ENCODE measurements at regions not wholly inside any gene's neighbourhood (a gene's known extent, or its start where the extent isn't known, plus 50 kb on each side); places are given as distances from the start of the nearest gene placed in this dataset.

DNA sequence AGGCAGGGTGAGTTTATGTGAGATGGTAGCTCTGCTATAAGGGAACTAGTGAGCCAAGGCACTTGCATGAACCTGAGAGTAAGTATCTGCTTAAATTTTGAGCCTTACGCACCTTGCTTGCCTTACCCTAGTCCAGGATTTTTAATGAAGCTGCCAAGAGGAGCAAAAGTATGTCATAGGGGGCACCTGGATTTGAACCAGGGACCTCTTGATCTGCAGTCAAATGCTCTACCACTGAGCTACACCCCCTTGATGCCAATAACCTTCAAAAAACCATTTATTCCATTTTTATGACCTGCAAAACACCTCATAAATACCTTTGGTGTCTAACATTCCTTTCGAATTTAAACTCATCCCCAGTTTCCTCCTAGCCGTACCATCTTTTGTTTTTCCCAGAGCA is 88.3 kb upstream of the ACP3 start:
- in situ Hi-C loops (cut with MboI; ENCODE audit: low pct_unique_long_range_greater_than_20kb in 2 of 9, low sequenced_read_pairs in 9 of 9, unreplicated experiment in 9 of 9), result no loop called here
- no peaks in the 10 kb centered on the region for H3K4me1 ChIP-seq (replicated peaks in 1 of 2)
- no peak overlapping the region for H3K4me3 ChIP-seq
- 6 to 72% (median 29%) methylated on average over 2 to 3 of the region's 3 CpGs; no CpG with 5 or more reads in 3 of the 10 experiments for WGBS, 10 experiments
- H3K27ac ChIP-seq, result no peak overlapping the region
- no peak for ATAC-seq (replicated peaks in 6 of 8)

DNA sequence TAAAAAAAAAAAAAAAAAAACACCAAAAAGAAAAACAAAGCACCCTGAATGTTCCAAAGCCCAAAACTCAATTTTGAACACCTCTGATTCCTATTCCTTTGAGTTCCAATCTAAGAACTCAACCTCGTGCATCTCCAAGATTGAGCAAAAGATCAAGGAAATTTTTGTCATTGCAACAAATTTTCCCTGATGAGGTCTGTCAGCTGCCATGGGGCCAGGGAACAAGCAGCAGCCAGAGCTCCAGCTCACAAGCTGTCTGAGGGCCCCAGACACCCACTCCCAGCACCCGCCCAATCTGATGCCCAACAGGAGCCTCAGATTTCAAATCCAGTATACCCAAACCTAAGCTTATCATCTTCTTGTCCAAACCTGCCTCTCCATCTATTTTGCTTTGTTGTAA is 87.6 kb upstream of the ACP3 start:
- in situ Hi-C loops (cut with MboI; ENCODE audit: low pct_unique_long_range_greater_than_20kb in 2 of 9, low sequenced_read_pairs in 9 of 9, unreplicated experiment in 9 of 9), result no loop called here
- ATAC-seq (replicated peaks in 6 of 8), result no peak
- H3K27ac ChIP-seq, result no peak overlapping the region
- H3K4me1 ChIP-seq (replicated peaks in 1 of 2), result no peaks in the 10 kb centered on the region
- H3K4me3 ChIP-seq, result no peak overlapping the region
- WGBS, 10 experiments, result 0 to 100% (median 63%) methylated on average over 1 to 2 of the region's 2 CpGs; no CpG with 5 or more reads in 2 of the 10 experiments

DNA sequence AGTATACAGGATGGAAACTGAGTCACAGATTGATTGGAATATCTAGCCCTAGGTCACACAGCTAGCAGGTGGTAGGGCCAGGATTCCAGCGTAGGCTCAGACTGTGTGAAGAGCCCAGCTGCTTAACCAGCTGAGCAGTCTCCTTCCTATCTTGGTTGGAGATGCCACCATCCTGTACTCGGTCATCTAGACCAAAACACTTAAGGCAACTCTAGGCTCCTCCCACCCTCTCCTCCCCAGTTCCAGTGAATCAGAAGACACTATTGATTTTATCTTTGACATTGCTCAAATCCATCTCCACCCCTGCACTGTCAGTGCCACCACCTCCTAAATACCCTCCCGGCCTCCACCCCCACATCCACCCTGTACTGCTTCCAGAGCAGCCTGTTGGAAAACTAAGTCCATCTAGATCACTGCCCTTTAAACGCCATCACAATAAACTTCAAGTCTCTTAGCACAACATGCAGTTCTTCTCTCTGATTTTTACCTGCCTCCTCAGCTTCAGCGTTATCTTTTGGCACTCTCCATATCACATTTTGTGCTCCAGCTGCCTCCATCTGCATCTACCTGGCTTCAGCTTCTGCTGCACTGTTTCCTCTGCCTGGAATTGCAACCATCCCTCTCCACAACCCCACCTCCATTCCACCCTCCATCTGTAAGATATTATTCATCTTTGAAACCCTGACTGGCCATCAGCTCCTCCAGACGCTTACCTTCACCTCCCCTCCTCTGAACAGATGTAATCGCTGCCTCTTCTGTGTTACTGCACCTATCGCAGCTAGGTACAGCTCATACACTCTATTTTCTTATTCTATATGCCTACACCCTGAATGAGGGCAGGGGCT is 86.8 kb upstream of the ACP3 start:
- Histone ChIP-seq H3K4me3 (no peak overlapping the region), H3K27ac (no peak overlapping the region), H3K4me1 (replicated peaks in 1 of 2) (no peaks in the 10 kb centered on the region)
- WGBS, 10 experiments, result 5 to 100% (median 74%) methylated on average over 1 to 5 of the region's 8 CpGs
- ATAC-seq (replicated peaks in 6 of 8), result no peak
- in situ Hi-C loops (cut with MboI; ENCODE audit: low pct_unique_long_range_greater_than_20kb in 2 of 9, low sequenced_read_pairs in 9 of 9, unreplicated experiment in 9 of 9), result no loop called here

DNA sequence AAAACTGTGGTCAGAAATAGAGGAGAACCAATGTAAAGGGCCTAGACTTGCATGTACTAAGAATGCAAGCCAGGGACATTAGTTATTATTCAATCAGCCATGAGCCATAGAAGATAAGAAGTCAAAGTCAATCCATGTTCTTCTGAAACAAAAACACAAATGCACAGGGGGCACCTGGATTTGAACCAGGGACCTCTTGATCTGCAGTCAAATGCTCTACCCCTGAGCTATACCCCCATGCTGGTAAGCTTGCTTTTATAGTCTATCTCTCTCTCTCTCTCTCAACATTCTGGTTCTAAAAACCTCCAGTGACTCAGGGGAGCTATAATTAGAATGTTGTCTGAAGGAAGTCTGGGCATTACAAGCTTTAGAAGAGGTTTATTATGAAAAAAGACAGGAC is 85.6 kb upstream of the ACP3 start:
- ATAC-seq (replicated peaks in 6 of 8), result peak in 3 of 8 experiments; percentile 34 to 53 (median 48)
- H3K27ac ChIP-seq, result no peak overlapping the region
- H3K4me3 ChIP-seq, result no peak overlapping the region
- H3K4me1 ChIP-seq (replicated peaks in 1 of 2), result no peaks in the 10 kb centered on the region
- in situ Hi-C loops (cut with MboI; ENCODE audit: low pct_unique_long_range_greater_than_20kb in 2 of 9, low sequenced_read_pairs in 9 of 9, unreplicated experiment in 9 of 9), result no loop called here

DNA sequence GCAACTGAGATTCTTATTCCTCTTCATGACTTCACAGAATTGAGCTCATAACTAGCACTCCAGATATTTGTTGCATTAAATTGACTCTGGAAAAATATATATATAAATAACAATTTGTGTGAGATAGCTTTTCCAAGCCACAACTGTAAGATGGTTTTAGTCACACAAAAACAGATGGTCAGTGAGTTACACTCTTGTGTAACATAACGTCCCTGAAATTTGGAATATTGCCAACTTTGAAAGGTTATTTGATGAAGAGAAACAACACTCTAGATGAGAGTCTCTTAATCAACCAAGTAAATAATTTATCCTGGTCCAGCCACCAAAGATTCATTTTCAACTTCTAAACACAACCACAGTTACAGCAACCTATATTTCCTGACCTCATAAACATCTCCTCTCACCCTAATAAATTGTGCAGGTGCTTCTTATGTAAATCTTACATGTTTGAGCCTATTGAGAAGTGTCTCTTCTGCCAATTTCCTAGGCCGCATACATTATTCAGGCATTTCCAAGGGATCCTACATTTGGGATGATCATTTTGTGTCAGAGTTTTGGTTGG is 84.9 kb upstream of the ACP3 start:
- 0 to 38% (median 13%) methylated on average over 1 to 2 of the region's 2 CpGs; no CpG with 5 or more reads in 4 of the 10 experiments for WGBS, 10 experiments
- H3K4me3 ChIP-seq, result no peak overlapping the region
- no peak overlapping the region for H3K27ac ChIP-seq
- no peaks in the 10 kb centered on the region for H3K4me1 ChIP-seq (replicated peaks in 1 of 2)
- in situ Hi-C loops (cut with MboI; ENCODE audit: low pct_unique_long_range_greater_than_20kb in 2 of 9, low sequenced_read_pairs in 9 of 9, unreplicated experiment in 9 of 9), result no loop called here
- ATAC-seq (replicated peaks in 6 of 8), result no peak

DNA sequence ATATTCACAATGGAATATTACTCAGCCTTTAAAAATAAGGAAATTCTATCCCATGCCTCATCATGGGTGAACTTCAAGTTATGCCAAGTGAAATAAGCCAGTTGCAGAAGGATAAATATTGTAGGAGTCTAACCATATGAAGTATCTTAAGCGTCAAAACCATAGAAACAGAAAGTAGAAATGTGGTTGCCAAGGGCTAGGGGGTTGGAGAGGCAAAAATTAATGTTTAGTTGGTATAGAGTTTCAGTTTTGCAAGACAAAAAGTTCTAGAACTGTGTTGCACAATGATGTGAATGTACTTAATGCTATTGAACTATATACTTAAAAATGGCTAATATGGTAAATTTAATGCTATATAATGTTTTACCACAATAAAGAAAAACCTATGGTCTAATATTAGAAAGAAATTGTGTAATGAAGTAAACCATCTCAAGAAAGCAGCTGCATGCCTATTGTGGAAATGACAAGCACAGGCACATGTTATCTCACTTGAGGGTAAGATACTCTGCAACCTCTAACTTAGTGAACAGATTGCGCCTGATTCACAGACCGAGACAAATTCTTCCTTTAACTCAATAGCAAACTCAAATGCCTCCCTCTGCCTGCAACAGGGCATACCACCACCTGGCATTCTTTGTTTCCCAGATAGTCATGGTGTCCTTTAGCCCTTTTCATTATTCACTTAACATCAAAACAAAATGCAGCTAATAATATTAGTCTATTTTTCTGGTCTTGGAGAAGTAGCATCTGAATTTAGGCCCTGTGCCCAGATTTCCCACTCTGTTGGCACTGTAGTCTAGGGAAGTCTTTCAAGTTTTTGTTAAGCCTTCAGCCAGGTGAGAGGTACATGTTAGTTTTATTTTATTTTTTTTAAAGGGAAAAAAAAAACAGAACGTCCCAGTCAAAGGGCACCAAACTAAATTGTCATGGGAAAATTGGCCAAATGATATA is 80.2 kb upstream of the ACP3 start:
- no peaks in the 10 kb centered on the region for H3K4me1 ChIP-seq (replicated peaks in 1 of 2)
- ATAC-seq (replicated peaks in 6 of 8), result no peak
- H3K27ac ChIP-seq, result no peak overlapping the region
- WGBS, 10 experiments, result 18 to 92% (median 67%) methylated on average over 1 to 4 of the region's 4 CpGs; no CpG with 5 or more reads in 1 of the 10 experiments
- no peak overlapping the region for H3K4me3 ChIP-seq
- in situ Hi-C loops (cut with MboI; ENCODE audit: low pct_unique_long_range_greater_than_20kb in 2 of 9, low sequenced_read_pairs in 9 of 9, unreplicated experiment in 9 of 9), result no loop called here

DNA sequence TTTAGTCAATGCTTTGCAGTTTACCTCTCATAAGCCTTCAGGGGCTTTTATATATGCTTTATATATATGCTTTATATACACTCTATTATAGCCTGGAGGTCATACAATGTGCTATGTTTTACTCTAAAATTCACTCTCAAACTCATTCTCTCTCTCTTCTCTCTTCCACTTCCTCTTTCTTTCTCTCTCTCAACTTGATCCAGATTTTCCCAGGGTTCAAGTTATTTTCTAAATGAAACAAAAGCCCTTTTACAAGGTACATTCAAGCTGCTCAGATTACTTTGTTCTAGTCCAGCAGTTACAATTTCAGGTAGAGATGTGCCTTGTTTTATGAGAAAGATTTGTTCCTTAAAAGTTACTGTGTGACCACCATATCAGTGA is 79.6 kb upstream of the ACP3 start:
- Histone ChIP-seq H3K27ac (no peak overlapping the region), H3K4me1 (replicated peaks in 1 of 2) (no peaks in the 10 kb centered on the region), H3K4me3 (no peak overlapping the region)
- no peak for ATAC-seq (replicated peaks in 6 of 8)
- in situ Hi-C loops (cut with MboI; ENCODE audit: low pct_unique_long_range_greater_than_20kb in 2 of 9, low sequenced_read_pairs in 9 of 9, unreplicated experiment in 9 of 9), result no loop called here

DNA sequence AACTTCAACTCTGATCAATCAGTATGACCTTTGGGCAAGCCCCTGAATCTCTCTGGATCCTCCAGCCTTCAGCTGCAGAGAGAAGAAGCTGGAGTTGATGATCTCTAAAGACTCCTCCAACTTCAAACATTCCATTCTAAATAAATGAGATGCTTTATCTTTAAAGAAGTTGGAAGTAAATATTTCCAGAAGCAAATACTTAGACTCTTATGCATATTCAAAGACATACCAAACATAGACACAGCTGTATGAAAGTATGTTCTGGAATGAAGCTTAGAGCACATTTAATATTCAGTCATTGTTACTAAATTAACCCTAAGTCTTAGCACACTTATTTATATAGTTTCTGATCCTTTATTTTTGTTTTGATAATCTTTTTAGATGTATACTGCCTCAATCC is 77.6 kb upstream of the ACP3 start:
- H3K4me3 ChIP-seq, result no peak overlapping the region
- in situ Hi-C loops (cut with MboI; ENCODE audit: low pct_unique_long_range_greater_than_20kb in 2 of 9, low sequenced_read_pairs in 9 of 9, unreplicated experiment in 9 of 9), result no loop called here
- no peaks in the 10 kb centered on the region for H3K4me1 ChIP-seq (replicated peaks in 1 of 2)
- no peak for ATAC-seq (replicated peaks in 6 of 8)
- H3K27ac ChIP-seq, result no peak overlapping the region

DNA sequence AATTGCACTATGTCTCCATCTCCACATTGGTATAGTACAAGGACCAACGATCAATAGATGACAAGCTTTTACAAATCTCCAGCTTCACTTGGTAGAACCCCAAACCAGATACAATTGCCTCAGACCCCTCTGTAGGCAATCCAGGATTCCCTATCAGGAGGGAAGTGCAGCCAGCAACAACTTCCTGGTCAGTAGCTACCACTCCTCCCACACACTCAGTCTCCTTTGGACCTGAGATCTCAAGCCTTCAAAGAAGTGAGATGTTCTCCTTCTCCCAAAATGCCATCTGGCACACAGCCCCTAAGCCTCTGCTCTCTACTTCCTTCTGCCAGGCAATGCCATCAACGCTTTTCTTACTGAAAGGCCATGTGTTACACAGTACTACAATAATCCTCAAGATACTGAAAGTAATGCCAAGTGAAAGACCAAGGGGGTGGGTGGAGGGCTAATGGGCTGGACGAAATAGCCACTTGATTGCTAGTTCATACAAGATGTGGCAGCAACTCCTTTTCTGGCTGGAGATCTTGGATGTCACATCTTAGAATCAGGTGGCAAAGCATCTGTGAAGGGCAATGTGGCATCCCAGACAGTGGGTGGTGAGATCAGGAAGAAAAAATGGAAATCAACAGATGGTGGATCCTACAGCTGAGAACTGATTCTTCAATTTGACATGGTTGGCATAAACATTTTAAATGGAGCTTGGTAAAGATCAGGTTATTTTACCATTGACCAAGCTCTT is 75.3 kb upstream of the ACP3 start:
- in situ Hi-C loops (cut with MboI; ENCODE audit: low pct_unique_long_range_greater_than_20kb in 2 of 9, low sequenced_read_pairs in 9 of 9, unreplicated experiment in 9 of 9), result no loop called here
- no peak overlapping the region for H3K4me3 ChIP-seq
- no peak overlapping the region for H3K27ac ChIP-seq
- peaks cover 0 to 3% of the 10 kb centered on the region in 2 donors for H3K4me1 ChIP-seq (replicated peaks in 1 of 2)
- ATAC-seq (replicated peaks in 6 of 8), result no peak
- WGBS, 10 experiments, result 0 to 88% (median 43%) methylated on average over 1 to 3 of the region's 3 CpGs; no CpG with 5 or more reads in 1 of the 10 experiments

DNA sequence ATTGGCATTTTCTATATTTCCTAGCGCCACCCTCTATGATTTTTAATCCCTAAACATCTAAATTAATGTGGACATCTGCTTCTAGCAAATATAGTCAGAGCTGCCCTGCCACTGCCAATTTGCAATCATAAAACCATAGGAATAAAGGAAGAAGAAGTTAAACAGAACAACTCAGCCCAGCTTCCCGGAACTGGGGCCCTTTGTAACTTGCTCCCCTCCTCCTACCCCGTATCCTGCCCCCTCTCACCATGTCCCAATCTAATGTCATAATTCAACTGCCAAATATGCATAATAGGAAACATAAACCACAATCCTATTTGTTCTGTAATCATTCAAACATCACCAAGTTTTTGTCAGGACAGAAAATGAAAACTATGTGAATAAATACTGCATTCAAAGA is 74.4 kb upstream of the ACP3 start:
- WGBS, 10 experiments, result 0 to 90% (median 72%) methylated on average over 1 to 3 of the region's 3 CpGs; no CpG with 5 or more reads in 3 of the 10 experiments
- Histone ChIP-seq H3K27ac (no peak overlapping the region), H3K4me1 (replicated peaks in 1 of 2) (peaks cover 0 to 3% of the 10 kb centered on the region in 2 donors), H3K4me3 (no peak overlapping the region)
- ATAC-seq (replicated peaks in 6 of 8), result no peak
- in situ Hi-C loops (cut with MboI; ENCODE audit: low pct_unique_long_range_greater_than_20kb in 2 of 9, low sequenced_read_pairs in 9 of 9, unreplicated experiment in 9 of 9), result no loop called here

DNA sequence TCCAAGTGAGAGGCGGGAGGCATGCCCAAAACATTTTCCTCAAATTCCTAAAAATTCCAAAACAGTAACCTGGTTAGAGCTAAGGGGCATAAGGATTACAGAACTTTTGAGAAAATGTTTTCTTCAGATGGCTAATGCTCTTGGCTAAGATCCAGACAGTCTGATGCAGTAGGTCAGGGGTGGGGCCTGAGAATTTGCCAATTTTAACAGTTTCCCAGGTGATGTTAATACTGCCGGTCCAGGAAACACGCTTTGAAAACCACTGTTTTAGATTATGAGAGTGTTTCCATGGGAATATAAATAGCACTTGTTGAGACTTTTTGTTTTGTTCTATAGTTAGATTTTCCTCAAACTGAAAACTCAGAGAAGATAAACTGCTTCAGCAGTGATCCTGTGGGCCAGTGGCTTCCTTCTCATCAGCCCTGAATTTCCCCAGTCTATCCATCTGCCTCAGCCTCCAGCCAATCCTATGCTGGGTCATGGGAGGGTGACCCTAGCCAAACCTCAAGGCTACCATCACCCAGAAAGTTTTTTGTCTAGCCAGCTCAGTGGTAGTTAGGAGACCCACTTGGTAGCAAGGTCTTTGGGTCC is 71.6 kb upstream of the ACP3 start:
- 0 to 63% (median 23%) methylated on average over 1 to 3 of the region's 3 CpGs; no CpG with 5 or more reads in 4 of the 10 experiments for WGBS, 10 experiments
- Histone ChIP-seq H3K4me3 (no peak overlapping the region), H3K27ac (no peak overlapping the region), H3K4me1 (replicated peaks in 1 of 2) (peaks cover 0 to 3% of the 10 kb centered on the region in 2 donors)
- in situ Hi-C loops (cut with MboI; ENCODE audit: low pct_unique_long_range_greater_than_20kb in 2 of 9, low sequenced_read_pairs in 9 of 9, unreplicated experiment in 9 of 9), result no loop called here
- ATAC-seq (replicated peaks in 6 of 8), result peak in 5 of 8 experiments; percentile 10 to 87 (median 51)

DNA sequence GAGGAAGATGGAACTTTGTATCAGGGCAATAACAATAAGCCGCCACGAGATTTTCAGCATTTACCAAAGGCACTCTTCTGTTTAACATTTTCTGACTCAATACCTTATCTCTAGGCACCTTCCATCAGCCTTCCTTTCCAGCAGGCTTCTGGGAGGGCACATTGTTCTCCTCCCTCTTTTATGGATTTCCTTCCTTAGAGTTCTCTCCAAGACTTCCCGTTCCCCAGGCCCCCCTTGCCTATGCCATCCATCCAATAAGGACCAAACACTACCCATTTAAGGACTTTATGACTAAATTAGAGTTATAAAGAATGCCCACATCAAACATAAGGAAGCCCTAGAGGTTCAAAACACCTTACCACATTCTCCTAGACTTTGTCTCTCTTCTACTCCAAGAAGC is 71.0 kb upstream of the ACP3 start:
- H3K4me3 ChIP-seq, result no peak overlapping the region
- no peak overlapping the region for H3K27ac ChIP-seq
- no peak for ATAC-seq (replicated peaks in 6 of 8)
- H3K4me1 ChIP-seq (replicated peaks in 1 of 2), result peaks cover 0 to 3% of the 10 kb centered on the region in 2 donors
- in situ Hi-C loops (cut with MboI; ENCODE audit: low pct_unique_long_range_greater_than_20kb in 2 of 9, low sequenced_read_pairs in 9 of 9, unreplicated experiment in 9 of 9), result no loop called here
- WGBS, 10 experiments, result 43 to 100% (median 77%) methylated on average over 1 to 3 of the region's 3 CpGs

Measured in motor neuron (in vitro differentiated cells).